Uterus (tissue), 2 donors: ENCODE measurements at regions not wholly inside any gene's neighbourhood (a gene's known extent, or its start where the extent isn't known, plus 50 kb on each side); places are given as distances from the start of the nearest gene placed in this dataset.

ENCODE experiments used
- POLR2A ChIP-seq, 2 donors: fragments of 450-650 bp; IDR thresholded peaks; one replicate each; pipeline ENCODE4 v1.6.1; 2016; ENCODE audit warnings: antibody characterized with exemption in 2 of 2, mild to moderate bottlenecking in 1 of 2, moderate library complexity in 1 of 2
- TF ChIP-seq, protein P1 (sequence below), 4 experiments: fragments of 200-600 bp in 2 of 4; fragments of 450-650 bp in 2 of 4; sonication (generic) in 2 of 4; IDR thresholded peaks; one replicate each; pipeline ENCODE4 v1.5.1; 2016 to 2019; ENCODE audit warnings: antibody characterized with exemption in 4 of 4, mild to moderate bottlenecking in 2 of 4, moderate library complexity in 1 of 4

DNA sequence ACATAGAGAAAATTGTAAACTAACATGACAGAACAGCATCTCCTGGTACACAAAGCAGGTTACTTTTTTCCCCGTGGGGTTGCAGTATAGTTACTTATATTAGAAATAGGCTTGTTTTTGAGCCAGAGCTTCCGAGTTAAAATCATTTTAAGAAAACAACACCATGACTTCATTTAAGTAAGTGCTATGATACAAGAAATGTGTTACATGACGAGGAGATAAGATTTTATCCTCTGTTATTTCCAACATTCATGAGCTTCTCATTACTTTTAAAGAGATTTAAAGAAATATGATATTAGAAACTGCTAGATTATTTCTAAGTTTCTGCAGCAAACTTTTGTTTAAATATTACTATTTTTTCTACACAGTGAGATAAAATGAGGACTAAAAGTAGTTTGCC lies 968.7 kb downstream of the GATA3 start:
- TF ChIP-seq, protein P1, sequence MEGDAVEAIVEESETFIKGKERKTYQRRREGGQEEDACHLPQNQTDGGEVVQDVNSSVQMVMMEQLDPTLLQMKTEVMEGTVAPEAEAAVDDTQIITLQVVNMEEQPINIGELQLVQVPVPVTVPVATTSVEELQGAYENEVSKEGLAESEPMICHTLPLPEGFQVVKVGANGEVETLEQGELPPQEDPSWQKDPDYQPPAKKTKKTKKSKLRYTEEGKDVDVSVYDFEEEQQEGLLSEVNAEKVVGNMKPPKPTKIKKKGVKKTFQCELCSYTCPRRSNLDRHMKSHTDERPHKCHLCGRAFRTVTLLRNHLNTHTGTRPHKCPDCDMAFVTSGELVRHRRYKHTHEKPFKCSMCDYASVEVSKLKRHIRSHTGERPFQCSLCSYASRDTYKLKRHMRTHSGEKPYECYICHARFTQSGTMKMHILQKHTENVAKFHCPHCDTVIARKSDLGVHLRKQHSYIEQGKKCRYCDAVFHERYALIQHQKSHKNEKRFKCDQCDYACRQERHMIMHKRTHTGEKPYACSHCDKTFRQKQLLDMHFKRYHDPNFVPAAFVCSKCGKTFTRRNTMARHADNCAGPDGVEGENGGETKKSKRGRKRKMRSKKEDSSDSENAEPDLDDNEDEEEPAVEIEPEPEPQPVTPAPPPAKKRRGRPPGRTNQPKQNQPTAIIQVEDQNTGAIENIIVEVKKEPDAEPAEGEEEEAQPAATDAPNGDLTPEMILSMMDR (IDR thresholded peaks at IDR 0.05) = no peak
- TF ChIP-seq POLR2A (IDR thresholded peaks at IDR 0.05) = no peak
